Left ventricle myocardium inferior (tissue), 1 donor: ENCODE measurements at regions not wholly inside any gene's neighbourhood (a gene's known extent, or its start where the extent isn't known, plus 50 kb on each side); places are given as distances from the start of the nearest gene placed in this dataset.

Experiments used
- DNase-seq: peaks from one replicate; pipeline ENCODE4 v3.0.0-alpha.2; 2020
- H3K27ac ChIP-seq: fragments of 200-600 bp; replicated peaks from 2 replicates; pipeline ENCODE4 v1.8.0; 2021
- H3K27me3 ChIP-seq: fragments of 200-600 bp; 2 replicates; pipeline ENCODE4 v1.8.0; 2021; ENCODE audit warnings: low read depth
- H3K36me3 ChIP-seq: fragments of 200-600 bp; 2 replicates; pipeline ENCODE4 v1.8.0; 2021
- H3K4me1 ChIP-seq: fragments of 200-600 bp; 2 replicates; pipeline ENCODE4 v1.8.0; 2021
- H3K4me3 ChIP-seq: fragments of 200-600 bp; 2 replicates; pipeline ENCODE4 v1.8.0; 2021; ENCODE audit warnings: mild to moderate bottlenecking, moderate library complexity
- H3K9me3 ChIP-seq: fragments of 200-600 bp; replicated peaks from 2 replicates; pipeline ENCODE4 v1.8.0; 2021
- intact Hi-C: fragments of 100-400 bp; cut with micrococcal nuclease; formaldehyde crosslinking; loops from one replicate; pipeline ENCODE4 v1.11.0; 2022
- TF ChIP-seq, protein P1 (sequence below): fragments of 200-600 bp; IDR thresholded peaks from 2 replicates; pipeline ENCODE4 v1.8.0; 2021; ENCODE audit warnings: antibody characterized with exemption, mild to moderate bottlenecking, borderline replicate concordance
- donor health status: DM: no; HTN: yes; CAD: no; lungs with severe emphysema.

- H3K4me1 ChIP-seq = no peaks in the 10 kb centered on the region
- DNase-seq = peak; percentile 30
- intact Hi-C loops = no loop called here
- TF ChIP-seq, protein P1, sequence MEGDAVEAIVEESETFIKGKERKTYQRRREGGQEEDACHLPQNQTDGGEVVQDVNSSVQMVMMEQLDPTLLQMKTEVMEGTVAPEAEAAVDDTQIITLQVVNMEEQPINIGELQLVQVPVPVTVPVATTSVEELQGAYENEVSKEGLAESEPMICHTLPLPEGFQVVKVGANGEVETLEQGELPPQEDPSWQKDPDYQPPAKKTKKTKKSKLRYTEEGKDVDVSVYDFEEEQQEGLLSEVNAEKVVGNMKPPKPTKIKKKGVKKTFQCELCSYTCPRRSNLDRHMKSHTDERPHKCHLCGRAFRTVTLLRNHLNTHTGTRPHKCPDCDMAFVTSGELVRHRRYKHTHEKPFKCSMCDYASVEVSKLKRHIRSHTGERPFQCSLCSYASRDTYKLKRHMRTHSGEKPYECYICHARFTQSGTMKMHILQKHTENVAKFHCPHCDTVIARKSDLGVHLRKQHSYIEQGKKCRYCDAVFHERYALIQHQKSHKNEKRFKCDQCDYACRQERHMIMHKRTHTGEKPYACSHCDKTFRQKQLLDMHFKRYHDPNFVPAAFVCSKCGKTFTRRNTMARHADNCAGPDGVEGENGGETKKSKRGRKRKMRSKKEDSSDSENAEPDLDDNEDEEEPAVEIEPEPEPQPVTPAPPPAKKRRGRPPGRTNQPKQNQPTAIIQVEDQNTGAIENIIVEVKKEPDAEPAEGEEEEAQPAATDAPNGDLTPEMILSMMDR = peak; percentile 78
- no peak overlapping the region for H3K27ac ChIP-seq
- no peak overlapping the region for H3K4me3 ChIP-seq
- H3K9me3 ChIP-seq = peaks cover 10% of the 10 kb centered on the region
- H3K36me3 ChIP-seq = no peaks in the 10 kb centered on the region
- H3K27me3 ChIP-seq = peaks cover 80% of the 10 kb centered on the region
These were observed 131.2 kb downstream of the BUD13 start for GRCh38 chr11:116641561-116642045.

DNA sequence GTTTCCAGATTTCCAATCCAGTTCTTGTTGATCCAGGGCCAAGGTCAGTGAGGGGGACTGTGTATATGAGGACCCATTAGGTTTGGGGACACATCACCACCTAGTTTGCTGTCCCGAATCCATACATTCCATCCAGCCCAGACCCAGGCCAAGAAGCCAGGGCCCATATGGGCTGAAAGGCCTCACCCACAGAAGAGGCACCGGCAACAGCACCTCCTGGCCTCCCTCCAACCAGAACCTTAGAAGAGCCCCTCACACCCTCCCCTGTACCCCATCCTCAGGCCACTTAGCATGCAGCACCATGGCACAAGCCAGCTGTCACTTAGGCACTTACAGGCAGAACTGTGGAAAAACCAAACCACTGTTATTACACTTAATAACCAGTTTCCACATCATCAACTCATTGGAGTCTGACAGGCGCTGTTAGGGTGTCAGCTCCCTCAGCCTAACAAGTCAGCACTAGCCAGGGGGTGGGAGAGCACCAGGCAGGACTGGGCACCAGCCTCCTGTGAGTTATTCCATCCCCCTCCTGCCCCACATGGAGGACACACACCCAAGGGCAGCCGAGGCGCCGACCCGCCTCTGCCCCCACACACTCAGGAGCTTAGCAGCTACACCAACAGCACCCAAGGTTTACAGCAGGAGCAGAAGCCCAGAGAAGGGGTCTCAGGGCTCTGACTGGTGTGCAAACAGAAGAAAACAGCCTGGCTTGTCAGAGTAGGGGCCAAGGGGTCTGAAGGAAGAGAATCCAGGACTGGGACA lies 132.0 kb downstream of the BUD13 start:
- TF ChIP-seq, protein P1 = no peak
- intact Hi-C loops = no loop called here
- no peak for DNase-seq
- H3K36me3 ChIP-seq = no peaks in the 10 kb centered on the region
- H3K27ac ChIP-seq = no peak overlapping the region
- no peak overlapping the region for H3K4me3 ChIP-seq
- H3K4me1 ChIP-seq = no peaks in the 10 kb centered on the region
- H3K27me3 ChIP-seq = peaks cover 77% of the 10 kb centered on the region
- peaks cover 3% of the 10 kb centered on the region for H3K9me3 ChIP-seq

GRCh38 chr11:116638463-116638862 lies 134.3 kb downstream of the BUD13 start:
- Histone ChIP-seq H3K27me3 (peaks cover 58% of the 10 kb centered on the region), H3K36me3 (no peaks in the 10 kb centered on the region), H3K4me1 (no peaks in the 10 kb centered on the region), H3K9me3 (peaks cover 6% of the 10 kb centered on the region), H3K4me3 (no peak overlapping the region), H3K27ac (no peak overlapping the region)
- no peak for DNase-seq
- intact Hi-C loops = no loop called here
- TF ChIP-seq, protein P1 = no peak

GRCh38 chr11:116637766-116638165 lies 135.0 kb downstream of the BUD13 start:
- H3K36me3 ChIP-seq = no peaks in the 10 kb centered on the region
- no peak for DNase-seq
- H3K27me3 ChIP-seq = peaks cover 52% of the 10 kb centered on the region
- H3K27ac ChIP-seq = no peak overlapping the region
- H3K4me1 ChIP-seq = no peaks in the 10 kb centered on the region
- TF ChIP-seq, protein P1 = no peak
- H3K4me3 ChIP-seq = no peak overlapping the region
- peaks cover 6% of the 10 kb centered on the region for H3K9me3 ChIP-seq
- intact Hi-C loops = no loop called here

DNA sequence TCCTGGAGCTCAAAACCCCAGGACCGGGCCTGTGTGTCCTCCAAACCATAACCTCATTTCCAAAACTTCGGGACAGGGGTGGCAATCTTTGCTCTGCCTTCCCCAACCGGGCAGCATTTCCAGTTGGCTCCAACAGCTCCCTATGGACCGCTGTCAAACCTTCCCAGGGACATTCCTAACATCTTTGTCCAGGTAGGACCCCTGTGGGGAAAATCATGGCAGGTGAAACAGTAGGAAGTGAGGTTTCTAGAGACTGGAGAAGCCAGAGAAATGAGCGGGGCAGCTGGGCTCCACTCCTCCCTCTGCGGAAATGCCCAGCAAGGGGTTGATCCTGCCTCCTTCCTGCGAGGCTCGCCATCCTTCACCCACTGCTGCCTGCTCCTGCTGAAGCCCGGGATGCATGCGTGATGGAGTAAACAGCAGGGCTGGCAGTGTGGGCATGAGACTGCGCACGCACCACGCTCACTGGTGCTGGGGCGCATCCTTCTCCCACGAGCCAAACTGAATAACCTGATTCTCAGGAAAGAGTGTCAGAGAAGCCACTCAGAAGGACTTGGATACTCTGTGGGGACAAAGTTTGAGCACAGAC lies 136.4 kb downstream of the BUD13 start:
- no peak for DNase-seq
- Histone ChIP-seq H3K27ac (no peak overlapping the region), H3K4me1 (no peaks in the 10 kb centered on the region), H3K27me3 (peaks cover 42% of the 10 kb centered on the region), H3K36me3 (no peaks in the 10 kb centered on the region), H3K4me3 (no peak overlapping the region), H3K9me3 (peaks cover 6% of the 10 kb centered on the region)
- TF ChIP-seq, protein P1 = no peak
- intact Hi-C loops = no loop called here
